ENCODE measurements at regions not wholly inside any gene's neighbourhood (a gene's known extent, or its start where the extent isn't known, plus 50 kb on each side); places are given as distances from the start of the nearest gene placed in this dataset.
"Not testable (repeated sequence)": the region's sequence is repeated elsewhere in the genome, so short reads cannot be mapped to it uniquely, and the experiment has no call there.

DNA sequence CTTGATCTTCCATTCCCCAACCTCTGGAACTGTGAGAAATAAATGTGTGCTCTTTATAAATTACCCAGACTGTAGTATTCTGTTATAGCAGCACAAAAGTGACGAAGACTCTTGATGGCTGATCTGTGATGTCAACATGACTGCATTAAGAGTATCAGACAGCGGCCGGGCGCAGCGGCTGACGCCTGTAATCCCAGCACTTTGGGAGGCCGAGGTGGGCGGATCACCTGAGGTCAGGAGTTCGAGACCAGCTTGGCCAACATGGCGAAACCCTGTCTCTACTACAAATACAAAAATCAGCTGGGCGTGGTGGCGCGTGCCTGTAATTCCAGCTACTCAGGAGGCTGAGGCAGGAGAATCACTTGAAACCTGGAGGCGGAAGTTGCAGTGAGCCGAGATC is 56.3 kb upstream of the ARL4C start:
- not testable (repeated sequence) for DNase-seq

DNA sequence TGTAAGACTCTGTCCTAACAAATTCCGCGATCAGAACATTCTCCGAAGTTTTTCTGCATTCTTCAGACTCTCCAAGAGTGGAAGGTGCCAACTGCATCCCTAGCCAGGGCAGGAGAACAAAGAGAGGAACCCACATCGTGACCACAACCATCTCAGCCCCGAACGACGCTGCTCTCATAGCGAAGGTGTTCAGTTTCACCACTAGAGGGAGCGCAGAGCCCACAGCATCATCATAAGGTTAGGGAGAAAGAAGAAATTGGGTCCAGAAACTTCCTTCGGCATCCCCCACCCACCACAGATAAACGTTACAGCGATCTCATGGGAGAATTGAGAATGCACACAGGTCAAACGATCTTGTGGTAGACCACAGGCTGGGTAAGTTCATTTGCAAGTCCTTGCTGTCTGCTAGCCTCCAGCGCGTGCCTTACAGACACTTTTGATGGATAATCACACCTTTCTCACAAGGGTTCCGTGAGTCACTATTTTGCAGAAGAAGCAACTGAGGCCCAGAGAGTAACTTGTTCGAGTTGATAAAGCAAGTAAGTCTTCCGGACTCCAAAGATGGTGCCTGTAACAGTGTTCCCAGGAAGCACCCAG is 53.7 kb upstream of the ARL4C start:
- DNase-seq = peak; percentile 91

DNA sequence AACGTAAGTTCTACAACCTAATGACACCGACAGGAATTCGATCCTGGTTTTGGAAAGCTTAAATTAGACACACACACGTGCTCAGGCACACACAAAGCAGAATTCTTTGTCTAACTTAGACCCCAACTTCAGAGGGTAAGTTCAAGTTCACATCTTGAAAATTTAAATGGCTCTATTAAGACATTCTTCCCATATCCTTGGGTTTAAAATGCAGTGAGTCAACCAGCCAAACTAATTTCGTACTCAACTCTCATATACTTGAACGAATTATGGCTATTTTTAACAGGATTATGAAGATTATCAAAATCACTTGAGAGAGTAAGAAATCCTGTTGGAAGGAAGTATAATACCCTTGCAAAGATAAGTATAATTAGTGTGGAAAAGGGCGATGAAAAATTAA is 53.2 kb upstream of the ARL4C start:
- no peak for DNase-seq

DNA sequence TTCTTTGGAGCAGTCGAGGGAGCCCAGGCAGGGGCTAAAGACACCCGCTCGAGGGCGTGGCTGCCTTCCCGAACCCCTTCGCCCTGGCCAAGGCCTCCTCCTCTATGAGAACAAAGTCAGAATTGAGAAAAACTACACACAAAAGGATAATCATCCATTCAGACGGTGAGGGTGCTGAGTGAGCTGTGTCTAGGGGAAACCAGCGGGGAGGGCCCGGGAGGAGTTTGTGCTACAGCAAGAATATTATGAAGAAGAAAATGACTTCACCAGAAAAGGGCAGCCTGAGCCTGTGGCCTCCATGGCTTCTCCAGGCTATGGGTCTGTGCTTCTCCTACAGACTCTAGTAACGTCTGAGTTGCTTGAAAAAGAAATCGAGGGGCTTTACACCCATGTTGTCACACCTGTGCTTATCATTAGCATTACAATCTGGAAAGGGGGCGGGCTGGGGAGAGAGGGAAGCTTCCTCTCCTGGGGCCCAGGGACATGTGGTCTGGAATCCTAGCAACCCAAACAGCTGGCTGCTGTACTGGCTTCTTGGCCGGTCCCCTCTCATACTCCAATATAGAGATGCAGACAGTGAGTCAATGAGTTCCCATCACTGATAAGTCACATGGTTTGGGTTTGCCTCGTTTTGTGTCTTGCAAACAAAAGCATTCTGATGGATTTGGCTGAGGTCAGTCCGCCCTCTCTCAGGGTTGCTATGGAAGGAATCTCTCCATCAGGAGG is 52.0 kb upstream of the ARL4C start:
- no peak for DNase-seq

DNA sequence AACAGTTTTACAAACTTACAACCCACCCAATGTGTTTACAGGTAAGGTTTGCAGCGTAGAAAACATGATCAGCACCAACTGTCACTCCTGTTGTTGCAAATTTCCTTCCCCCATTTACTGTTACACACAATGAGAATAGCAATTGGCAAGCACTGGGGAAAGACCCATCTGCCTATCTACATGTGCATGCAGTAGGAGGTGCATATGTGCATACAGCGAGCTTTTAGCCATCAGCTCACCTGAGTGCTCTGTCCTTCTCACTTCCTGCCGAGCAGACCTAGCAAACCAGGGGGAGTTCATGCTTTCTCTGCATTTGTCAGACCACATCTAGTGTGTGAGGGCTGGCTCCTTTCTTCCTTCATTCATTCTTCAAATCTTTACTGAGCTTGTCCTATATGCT is 49.9 kb upstream of the ARL4C start:
- DNase-seq = no peak
